Fibroblast of pulmonary artery (primary cell): ENCODE measurements at regions not wholly inside any gene's neighbourhood (a gene's known extent, or its start where the extent isn't known, plus 50 kb on each side); places are given as distances from the start of the nearest gene placed in this dataset.
"Not testable (repeated sequence)": the region's sequence is repeated elsewhere in the genome, so short reads cannot be mapped to it uniquely, and the experiment has no call there.

Experiments
- DNase-seq: peaks from one replicate; pipeline ENCODE4 v3.0.0-alpha.2; 2010; ENCODE audit warnings: low read depth
- H3K4me3 ChIP-seq: replicated peaks from 2 replicates; pipeline ENCODE4 v1.5.1; 2011; ENCODE audit warnings: low read depth, mild to moderate bottlenecking, control low read depth, low read length, moderate library complexity
- CTCF ChIP-seq: IDR thresholded peaks from 2 replicates; pipeline ENCODE4 v1.5.1; 2011; ENCODE audit warnings: mild to moderate bottlenecking, control low read depth, low read length, inconsistent platforms; ENCODE audit errors: missing control alignments

DNA sequence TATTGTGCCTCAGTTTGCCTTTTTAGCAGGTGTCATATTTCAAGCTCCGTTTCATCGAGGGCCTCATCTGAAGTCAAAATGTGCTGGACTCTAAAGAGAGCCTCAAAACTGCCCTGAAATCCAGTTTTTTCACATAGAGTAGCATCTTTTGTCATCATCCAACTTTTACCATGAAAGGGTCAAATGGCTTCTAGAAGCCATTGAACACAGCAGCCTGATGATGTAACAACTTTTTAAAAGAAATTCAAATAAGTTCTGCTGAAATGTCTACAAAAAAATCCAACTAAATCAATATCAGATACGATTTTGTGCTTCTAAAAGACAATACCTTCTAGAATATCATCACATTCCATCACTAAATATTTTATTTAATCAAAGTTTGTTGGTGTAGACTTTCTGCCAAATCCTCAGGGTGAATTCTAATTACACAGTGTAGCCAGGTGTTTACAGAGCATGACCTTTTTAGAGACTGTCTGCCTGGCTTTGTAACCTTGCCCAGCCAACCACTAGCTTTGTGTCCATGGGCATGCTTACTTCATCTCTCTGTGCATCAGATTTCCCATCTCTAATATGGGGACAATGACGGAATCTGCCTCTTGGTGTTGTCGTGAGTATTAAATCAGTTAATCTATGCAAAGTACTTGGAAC, 505.0 kb downstream of the EBF1 start:
- H3K4me3 ChIP-seq, result no peak overlapping the region
- no peak for TF ChIP-seq CTCF

DNA sequence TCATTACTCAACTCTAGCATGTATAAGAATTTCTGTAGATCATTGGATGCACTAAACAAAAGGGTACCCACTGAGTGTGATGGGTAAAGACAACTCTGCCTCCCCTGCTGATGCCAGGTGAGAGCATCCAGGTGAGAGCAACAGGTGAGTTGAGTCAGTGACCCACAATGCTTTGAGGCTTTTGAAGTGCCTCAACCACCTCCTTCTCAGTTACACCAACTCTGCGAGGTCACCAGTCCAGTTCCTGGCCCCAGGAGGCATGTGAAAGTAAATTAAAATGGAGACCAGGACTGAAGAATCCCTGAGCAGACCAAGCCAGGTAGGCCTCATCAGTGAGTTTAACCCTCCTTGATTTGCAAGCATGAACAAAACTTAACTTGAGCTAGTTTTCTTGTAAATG, 505.8 kb downstream of the EBF1 start:
- no peak for DNase-seq
- no peak for TF ChIP-seq CTCF
- no peak overlapping the region for H3K4me3 ChIP-seq

More for the DNA sequence above, 505.0 kb downstream of the EBF1 start:
- no peak for DNase-seq

DNA sequence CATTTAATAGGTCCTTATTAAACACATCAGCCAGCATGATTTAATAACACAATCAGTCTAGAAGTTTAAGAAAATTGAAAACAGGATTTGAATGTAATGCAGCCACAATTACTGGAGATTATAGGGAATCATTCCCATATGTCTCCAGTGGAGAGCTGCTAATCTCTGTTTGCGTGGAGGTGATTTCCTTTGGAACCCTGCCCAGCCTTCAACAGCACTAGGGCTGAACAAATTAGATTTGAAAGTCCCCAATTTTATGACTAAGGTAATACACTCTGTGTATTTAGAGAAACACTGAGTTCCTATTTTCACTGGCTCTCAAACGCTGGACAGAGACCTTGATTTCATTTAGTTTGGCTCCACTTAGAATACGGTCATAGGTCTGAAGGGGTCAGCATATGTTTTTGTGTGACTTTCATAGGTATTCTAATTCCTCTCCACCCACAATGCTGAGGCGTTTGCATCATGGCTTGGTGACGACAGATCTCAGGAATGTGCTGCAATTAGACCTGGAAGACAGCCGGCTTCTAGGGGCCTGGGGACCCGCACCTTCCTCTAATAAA, 508.3 kb downstream of the EBF1 start:
- no peak overlapping the region for H3K4me3 ChIP-seq
- no peak for TF ChIP-seq CTCF
- DNase-seq, result peak; percentile 21

GRCh38 chr5:158590746-158591300, 508.9 kb downstream of the EBF1 start:
- no peak overlapping the region for H3K4me3 ChIP-seq
- no peak for DNase-seq
- TF ChIP-seq CTCF, result no peak

GRCh38 chr5:158589939-158590338, 509.8 kb downstream of the EBF1 start:
- no peak overlapping the region for H3K4me3 ChIP-seq
- TF ChIP-seq CTCF, result no peak
- DNase-seq, result no peak

DNA sequence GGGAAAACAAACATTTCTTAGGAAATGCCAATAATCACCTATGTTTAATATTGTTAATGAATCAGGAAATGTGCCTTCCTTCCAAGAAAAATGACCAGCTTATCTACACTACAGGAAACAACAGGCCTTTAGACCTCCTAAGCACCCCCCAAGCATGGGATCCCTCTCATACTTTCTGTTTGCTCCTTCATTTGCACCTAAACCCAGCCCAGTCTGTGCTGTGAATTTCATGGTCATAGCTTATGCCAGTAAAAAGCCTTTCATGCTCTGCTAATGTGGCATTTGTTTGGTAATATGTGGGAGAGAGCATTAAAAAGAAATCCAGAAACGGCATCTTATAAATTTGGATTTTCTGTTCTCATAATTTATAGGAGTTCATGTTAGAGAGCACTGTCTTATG, 511.1 kb downstream of the EBF1 start:
- H3K4me3 ChIP-seq, result no peak overlapping the region
- TF ChIP-seq CTCF, result no peak
- no peak for DNase-seq

DNA sequence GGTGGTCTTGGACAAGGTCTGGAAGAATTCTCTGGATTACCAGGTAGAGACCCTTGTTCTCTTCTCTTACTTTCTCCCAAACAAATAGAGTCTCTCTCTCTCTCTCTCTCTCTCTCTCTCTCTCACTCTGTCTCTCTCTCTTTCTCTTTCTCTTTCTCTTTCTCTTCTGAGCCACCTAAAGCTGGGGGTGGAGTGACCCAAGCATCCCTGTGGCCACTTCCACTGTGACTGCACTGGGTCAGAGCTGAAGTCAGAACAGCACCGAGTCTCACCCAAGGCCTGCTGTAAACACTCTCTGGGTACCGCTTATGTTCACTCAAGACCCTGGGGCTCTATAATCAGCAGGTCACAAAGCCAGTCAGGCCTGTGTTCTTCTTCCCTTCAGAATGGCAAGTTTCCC, 513.7 kb downstream of the EBF1 start:
- no peak for TF ChIP-seq CTCF

GRCh38 chr5:158582669-158583068, 517.0 kb downstream of the EBF1 start:
- DNase-seq, H3K4me3 ChIP-seq: not testable (repeated sequence)

More for the DNA sequence above, 513.7 kb downstream of the EBF1 start:
- H3K4me3 ChIP-seq, result no peak overlapping the region
- no peak for DNase-seq
